ENCODE measurements at regions not wholly inside any gene's neighbourhood (a gene's known extent, or its start where the extent isn't known, plus 50 kb on each side); places are given as distances from the start of the nearest gene placed in this dataset.

- TF ChIP-seq CTCF (conservative IDR thresholded peaks at IDR 0.05; ENCODE audit: low read depth, low read length), result no peak
- no peak overlapping the region for H3K4me3 ChIP-seq (ENCODE audit: low read length)
- DNase-seq (ENCODE audit: low read depth), result no peak
Measured at GRCh38 chr3:87132801-87133200, 94.3 kb upstream of the CHMP2B start.

GRCh38 chr3:87128006-87128405 lies 99.1 kb upstream of the CHMP2B start:
- DNase-seq (ENCODE audit: low read depth), result no peak
- TF ChIP-seq CTCF (conservative IDR thresholded peaks at IDR 0.05; ENCODE audit: low read depth, low read length), result no peak
- no peak overlapping the region for H3K4me3 ChIP-seq (ENCODE audit: low read length)

GRCh38 chr3:87127281-87127680 lies 99.8 kb upstream of the CHMP2B start:
- no peak for DNase-seq (ENCODE audit: low read depth)
- no peak overlapping the region for H3K4me3 ChIP-seq (ENCODE audit: low read length)
- TF ChIP-seq CTCF (conservative IDR thresholded peaks at IDR 0.05; ENCODE audit: low read depth, low read length), result no peak

GRCh38 chr3:87126321-87126720 lies 100.8 kb upstream of the CHMP2B start:
- no peak overlapping the region for H3K4me3 ChIP-seq (ENCODE audit: low read length)
- no peak for DNase-seq (ENCODE audit: low read depth)
- TF ChIP-seq CTCF (conservative IDR thresholded peaks at IDR 0.05; ENCODE audit: low read depth, low read length), result no peak

GRCh38 chr3:87125116-87125515 lies 102.0 kb upstream of the CHMP2B start:
- no peak for TF ChIP-seq CTCF (conservative IDR thresholded peaks at IDR 0.05; ENCODE audit: low read depth, low read length)
- no peak for DNase-seq (ENCODE audit: low read depth)
- H3K4me3 ChIP-seq (ENCODE audit: low read length), result no peak overlapping the region

- TF ChIP-seq CTCF (conservative IDR thresholded peaks at IDR 0.05; ENCODE audit: low read depth, low read length), result no peak
- H3K4me3 ChIP-seq (ENCODE audit: low read length), result no peak overlapping the region
- DNase-seq (ENCODE audit: low read depth), result no peak
Measured at GRCh38 chr3:87122766-87123165, 104.3 kb upstream of the CHMP2B start.

GRCh38 chr3:87121856-87122255 lies 105.3 kb upstream of the CHMP2B start:
- no peak for TF ChIP-seq CTCF (conservative IDR thresholded peaks at IDR 0.05; ENCODE audit: low read depth, low read length)
- no peak for DNase-seq (ENCODE audit: low read depth)
- H3K4me3 ChIP-seq (ENCODE audit: low read length), result no peak overlapping the region

Data from retinal pigment epithelial cell (primary cell).